Common myeloid progenitor, CD34-positive (primary cell): ENCODE measurements at regions not wholly inside any gene's neighbourhood (a gene's known extent, or its start where the extent isn't known, plus 50 kb on each side); places are given as distances from the start of the nearest gene placed in this dataset.

Experiments used
- CTCF ChIA-PET: fragments of 350-600 bp; sonication (Branson Sonifier 250); formaldehyde crosslinking; loops from one replicate; lab custom pipeline; 2021; ENCODE audit warnings: antibody characterized with exemption; lab: Charles Lee
- POLR2A ChIA-PET: fragments of 350-600 bp; sonication (Branson Sonifier 250); formaldehyde crosslinking; loops from one replicate; lab custom pipeline; 2021; ENCODE audit warnings: antibody characterized with exemption; lab: Charles Lee
- DNase-seq, 3 donors: peaks; one replicate each; pipeline versions ENCODE4 v3.0.0 to v3.0.0-alpha.2; 2013
- H3K27ac ChIP-seq, 2 experiments: 1 replicate in 1 of 2; 2 replicates in 1 of 2; pipeline ENCODE4 v1.7.0; 2013; ENCODE audit warnings: inconsistent platforms in 2 of 2, low read length in 2 of 2, mild to moderate bottlenecking in 2 of 2, low read depth in 1 of 2, moderate library complexity in 1 of 2; ENCODE audit not compliant: severe bottlenecking in 2 of 2, insufficient read depth in 1 of 2, poor library complexity in 1 of 2
- H3K27me3 ChIP-seq, 5 experiments: replicated peaks in 2 of 5; 1 replicate in 3 of 5; 2 replicates in 2 of 5; pipeline versions ENCODE4 v1.6.1 to v1.7.0; 2013; ENCODE audit warnings: low read length in 4 of 5, mild to moderate bottlenecking in 2 of 5, moderate library complexity in 2 of 5, inconsistent platforms in 1 of 5; ENCODE audit not compliant: insufficient read depth in 5 of 5, control insufficient read depth in 4 of 5
- H3K36me3 ChIP-seq, 4 experiments: 1 replicate in 2 of 4; 2 replicates in 2 of 4; pipeline versions ENCODE4 v1.6.1 to v1.7.0; 2013; ENCODE audit warnings: low read length in 3 of 4, control low read depth in 1 of 4, mild to moderate bottlenecking in 1 of 4; ENCODE audit not compliant: control insufficient read depth in 4 of 4, insufficient read depth in 4 of 4
- H3K4me1 ChIP-seq, 4 experiments: 1 replicate in 3 of 4; 2 replicates in 1 of 4; pipeline versions ENCODE4 v1.6.1 to v1.7.1; 2013; ENCODE audit warnings: low read length in 3 of 4, mild to moderate bottlenecking in 3 of 4, control low read depth in 1 of 4, inconsistent platforms in 1 of 4, moderate library complexity in 1 of 4; ENCODE audit not compliant: control insufficient read depth in 4 of 4, insufficient read depth in 4 of 4; ENCODE audit errors: control extremely low read depth in 1 of 4
- H3K4me3 ChIP-seq, 7 experiments: 1 replicate in 4 of 7; 2 replicates in 3 of 7; pipeline versions ENCODE4 v1.5.1 to v1.7.0; 2013; ENCODE audit warnings: mild to moderate bottlenecking in 7 of 7, low read length in 6 of 7, moderate library complexity in 6 of 7, inconsistent platforms in 2 of 7, low read depth in 2 of 7, control low read depth in 1 of 7; ENCODE audit not compliant: insufficient read depth in 4 of 7, control insufficient read depth in 1 of 7; ENCODE audit errors: extremely low read depth in 1 of 7
- H3K9me3 ChIP-seq, 5 experiments: 1 replicate in 4 of 5; 2 replicates in 1 of 5; pipeline versions ENCODE4 v1.6.1 to v1.7.1; 2013; ENCODE audit warnings: low read length in 4 of 5, mild to moderate bottlenecking in 2 of 5, inconsistent platforms in 1 of 5, low read depth in 1 of 5, moderate library complexity in 1 of 5; ENCODE audit not compliant: control insufficient read depth in 4 of 5, insufficient read depth in 2 of 5; ENCODE audit errors: control extremely low read depth in 1 of 5
- WGBS: methylation state at CpG from one replicate; pipeline ENCODE4 v1.1.5; 2013; ENCODE audit not compliant: insufficient coverage; 5-methylcytosine and 5-hydroxymethylcytosine counted together

DNA sequence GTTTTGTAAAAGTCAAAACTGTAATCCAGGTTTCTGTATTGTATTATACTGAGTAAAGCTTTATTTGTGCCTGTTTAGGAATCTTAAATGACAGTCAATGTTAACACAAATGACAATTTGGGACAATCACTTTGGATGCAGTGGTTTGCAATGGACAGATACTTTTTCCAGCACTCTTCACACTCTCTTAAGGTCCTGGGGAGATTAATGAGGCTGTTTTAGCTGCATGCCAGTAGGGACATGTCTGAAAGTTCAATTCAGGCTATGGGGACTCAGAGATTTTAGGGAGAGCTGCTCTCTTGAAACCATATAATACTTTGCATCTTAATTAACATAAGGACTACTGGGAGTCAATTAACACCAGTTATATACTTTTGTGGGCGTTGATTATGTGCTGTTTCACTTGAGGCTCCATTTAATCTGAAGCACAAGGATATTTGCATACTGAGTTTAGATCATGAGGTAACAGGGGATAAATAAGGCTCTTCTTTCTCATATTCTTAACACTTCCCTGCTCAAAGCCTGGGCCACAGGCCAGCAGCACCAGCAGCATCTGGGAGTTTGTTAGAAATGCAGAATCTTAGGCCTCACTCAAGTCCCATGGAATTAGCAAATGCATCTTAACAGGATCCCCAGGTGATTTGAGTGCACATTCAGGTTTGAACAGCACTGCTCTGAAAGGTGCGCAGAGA, 972.8 kb downstream of the PLOD2 start:
- Histone ChIP-seq H3K4me3 (no peak overlapping the region), H3K36me3 (no peaks in the 10 kb centered on the region), H3K27ac (no peak overlapping the region), H3K9me3 (no peaks in the 10 kb centered on the region), H3K4me1 (no peaks in the 10 kb centered on the region), H3K27me3 (no peaks in the 10 kb centered on the region)
- 100% methylated on average over 1 of the region's 2 CpGs for WGBS
- POLR2A ChIA-PET, result no interaction called here
- CTCF ChIA-PET, result no interaction called here
- DNase-seq, result no peak

DNA sequence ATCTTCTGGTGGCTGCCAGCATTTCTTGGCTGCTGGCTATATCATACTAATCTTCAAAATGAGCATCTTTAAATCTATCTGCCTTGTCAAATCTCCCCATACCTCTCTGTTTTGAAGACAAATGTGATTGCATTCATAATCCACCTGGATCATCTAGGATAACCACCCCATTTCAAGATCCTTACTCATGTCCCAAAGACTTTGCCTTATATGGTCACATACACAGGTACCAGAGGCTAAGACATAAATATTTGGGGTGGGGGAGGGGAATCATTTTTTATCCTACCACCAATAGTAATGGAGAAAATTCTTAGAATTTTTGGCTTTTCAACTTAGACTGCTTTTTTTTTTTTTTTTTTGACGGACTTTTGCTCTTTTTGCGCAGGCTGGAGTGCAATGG, 970.8 kb downstream of the PLOD2 start:
- no peaks in the 10 kb centered on the region for H3K36me3 ChIP-seq
- no peaks in the 10 kb centered on the region for H3K4me1 ChIP-seq
- H3K9me3 ChIP-seq, result no peaks in the 10 kb centered on the region
- no peak overlapping the region for H3K27ac ChIP-seq
- ChIA-PET POLR2A (no interaction called here), CTCF (no interaction called here)
- no CpG with 5 or more reads among the region's 2 CpGs for WGBS
- H3K27me3 ChIP-seq, result no peaks in the 10 kb centered on the region
- no peak for DNase-seq
- H3K4me3 ChIP-seq, result no peak overlapping the region

DNA sequence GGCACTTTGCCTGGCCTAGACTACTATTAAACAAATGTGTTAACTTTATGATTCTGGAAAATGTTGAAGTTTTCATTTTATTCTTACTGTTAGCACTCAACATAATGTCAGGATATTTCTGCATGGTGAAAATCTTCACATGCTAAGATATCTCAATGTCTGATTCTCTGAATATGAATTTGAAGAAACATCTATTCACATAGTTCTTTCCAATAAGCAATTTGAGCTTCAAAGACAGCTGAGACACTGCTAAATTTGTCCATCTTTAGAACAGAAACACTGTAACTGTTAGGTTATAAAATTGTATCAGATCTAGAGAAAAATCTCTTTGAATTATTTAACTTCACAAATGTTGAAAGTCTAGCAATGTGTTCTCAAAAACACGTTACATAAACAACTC, 970.2 kb downstream of the PLOD2 start:
- Histone ChIP-seq H3K27me3 (no peaks in the 10 kb centered on the region), H3K27ac (no peak overlapping the region), H3K4me3 (no peak overlapping the region), H3K36me3 (no peaks in the 10 kb centered on the region), H3K9me3 (no peaks in the 10 kb centered on the region), H3K4me1 (no peaks in the 10 kb centered on the region)
- POLR2A ChIA-PET, result no interaction called here
- DNase-seq, result no peak
- no CpG with 5 or more reads among the region's 1 CpG for WGBS
- CTCF ChIA-PET, result no interaction called here

DNA sequence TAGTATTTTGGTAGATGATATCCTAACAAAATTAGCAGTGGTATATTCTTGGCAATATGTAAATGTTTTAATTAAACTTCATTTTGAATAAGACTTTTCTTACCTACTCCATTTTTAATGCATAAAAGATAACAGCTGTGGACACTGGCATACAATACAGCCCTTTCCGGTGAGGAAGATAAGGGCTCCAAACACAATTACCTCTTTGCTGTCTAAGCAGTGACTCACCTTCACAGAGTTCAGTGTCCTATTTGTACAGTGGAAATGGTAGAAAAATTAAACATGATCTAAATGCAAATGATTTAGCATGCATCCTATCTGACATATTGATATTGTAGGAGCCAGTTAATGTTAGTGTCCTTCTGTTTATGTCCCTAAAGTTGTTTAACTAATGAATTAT, 969.4 kb downstream of the PLOD2 start:
- H3K27me3 ChIP-seq, result no peaks in the 10 kb centered on the region
- H3K9me3 ChIP-seq, result no peaks in the 10 kb centered on the region
- H3K4me1 ChIP-seq, result no peaks in the 10 kb centered on the region
- POLR2A ChIA-PET, result no interaction called here
- CTCF ChIA-PET, result no interaction called here
- no peaks in the 10 kb centered on the region for H3K36me3 ChIP-seq
- WGBS, result no CpG with 5 or more reads among the region's 1 CpG
- H3K4me3 ChIP-seq, result no peak overlapping the region
- DNase-seq, result no peak
- no peak overlapping the region for H3K27ac ChIP-seq

DNA sequence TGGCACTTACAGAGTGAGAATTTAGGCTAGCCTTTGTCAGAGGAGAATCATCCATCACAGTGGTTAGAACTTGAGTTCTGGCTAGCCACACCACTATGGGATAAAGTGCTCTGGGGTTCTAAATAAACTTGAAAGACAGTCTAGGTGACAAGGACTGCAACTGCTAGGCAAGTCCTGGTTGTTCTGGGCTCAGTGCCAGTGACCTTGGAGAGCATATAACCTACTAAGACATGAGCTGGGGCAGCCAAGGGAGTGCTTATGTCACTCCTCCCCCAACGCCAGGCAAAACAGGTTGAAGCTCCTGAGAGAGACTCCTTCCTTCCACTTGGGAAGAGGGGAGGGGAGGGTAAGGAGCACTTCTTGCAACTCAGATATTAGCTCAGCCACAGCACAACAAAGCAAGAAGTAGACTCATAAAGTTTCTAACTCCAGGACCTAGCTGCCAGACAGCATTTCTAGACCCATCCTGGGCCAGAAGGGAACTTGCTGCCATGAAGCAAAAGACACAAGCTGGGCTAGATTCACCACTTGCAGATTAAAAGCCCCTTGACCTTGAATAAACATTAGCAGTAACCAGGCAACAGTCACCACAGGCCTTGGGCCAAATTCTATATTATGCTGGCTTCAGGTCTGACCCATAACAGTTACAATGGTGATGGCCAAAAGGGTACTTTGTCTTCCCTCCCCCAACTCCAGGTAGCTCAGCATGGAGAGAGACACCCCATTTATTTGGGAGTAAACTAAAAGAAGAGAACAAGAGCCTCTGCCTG, 963.7 kb downstream of the PLOD2 start:
- H3K36me3 ChIP-seq, result no peaks in the 10 kb centered on the region
- CTCF ChIA-PET, result no interaction called here
- no peak overlapping the region for H3K27ac ChIP-seq
- H3K9me3 ChIP-seq, result peaks cover 0 to 5% (median 0%) of the 10 kb centered on the region in 5 experiments
- H3K4me3 ChIP-seq, result no peak overlapping the region
- H3K4me1 ChIP-seq, result no peaks in the 10 kb centered on the region
- H3K27me3 ChIP-seq, result no peaks in the 10 kb centered on the region
- WGBS, result no CpG with 5 or more reads among the region's 1 CpG
- POLR2A ChIA-PET, result no interaction called here
- DNase-seq, result no peak

DNA sequence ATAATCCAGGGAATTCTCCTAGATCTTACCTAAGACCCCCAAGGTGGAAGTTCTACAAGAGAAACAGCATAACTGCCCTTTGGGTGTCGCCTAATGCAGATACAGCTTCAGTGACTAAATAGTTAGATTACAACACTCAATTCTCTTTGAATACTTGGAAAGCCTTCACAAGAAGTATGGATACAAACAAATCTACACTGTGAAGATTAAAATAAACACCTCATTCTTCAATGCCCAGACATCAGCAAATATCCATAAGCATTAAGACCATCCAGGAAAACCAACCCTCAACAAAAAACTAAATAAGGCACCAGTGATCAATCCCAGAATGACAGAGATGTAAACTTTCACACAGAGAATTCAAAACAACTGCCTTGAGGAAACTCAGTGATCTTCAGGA, 963.2 kb downstream of the PLOD2 start:
- H3K36me3 ChIP-seq, result no peaks in the 10 kb centered on the region
- no peak for DNase-seq
- CTCF ChIA-PET, result no interaction called here
- 100% methylated on average over 1 of the region's 1 CpG for WGBS
- H3K27ac ChIP-seq, result no peak overlapping the region
- H3K4me3 ChIP-seq, result no peak overlapping the region
- peaks cover 0 to 5% (median 0%) of the 10 kb centered on the region in 5 experiments for H3K9me3 ChIP-seq
- no peaks in the 10 kb centered on the region for H3K27me3 ChIP-seq
- POLR2A ChIA-PET, result no interaction called here
- no peaks in the 10 kb centered on the region for H3K4me1 ChIP-seq

DNA sequence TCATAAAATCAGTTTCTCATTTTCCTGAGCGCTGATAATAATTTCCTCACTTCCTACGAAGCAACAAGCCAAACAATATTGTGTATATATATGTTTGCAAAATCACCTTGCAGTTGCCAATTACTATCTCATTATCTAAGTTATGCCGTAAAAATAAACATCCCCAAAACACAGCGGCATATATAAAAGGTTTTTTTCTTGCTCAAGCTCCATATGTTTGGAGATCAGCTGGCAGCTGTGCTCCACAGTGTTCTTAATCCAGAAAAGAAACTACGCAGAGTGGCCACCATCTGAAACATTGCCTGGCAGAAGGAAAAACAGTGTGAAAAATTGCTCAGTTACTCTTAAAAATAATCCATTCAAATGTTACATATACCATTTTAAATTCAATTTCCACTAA, 951.4 kb downstream of the PLOD2 start:
- H3K4me3 ChIP-seq, result no peak overlapping the region
- H3K9me3 ChIP-seq, result no peaks in the 10 kb centered on the region
- H3K27ac ChIP-seq, result no peak overlapping the region
- ChIA-PET CTCF (no interaction called here), POLR2A (no interaction called here)
- no peak for DNase-seq
- no peaks in the 10 kb centered on the region for H3K4me1 ChIP-seq
- WGBS, result 83% methylated on average over 1 of the region's 5 CpGs
- no peaks in the 10 kb centered on the region for H3K27me3 ChIP-seq
- H3K36me3 ChIP-seq, result no peaks in the 10 kb centered on the region
